Parathyroid adenoma (tissue), 2 donors: ENCODE measurements at regions not wholly inside any gene's neighbourhood (a gene's known extent, or its start where the extent isn't known, plus 50 kb on each side); places are given as distances from the start of the nearest gene placed in this dataset.

Experiments used
- H2AFZ ChIP-seq: fragments of 300-600 bp; sonication (generic); one replicate; pipeline ENCODE4 v1.7.0; 2017; ENCODE audit warnings: antibody characterized with exemption, mild to moderate bottlenecking
- H3K27ac ChIP-seq: fragments of 300-600 bp; sonication (generic); one replicate; pipeline ENCODE4 v1.7.0; 2017
- H3K27me3 ChIP-seq: fragments of 300-600 bp; sonication (generic); one replicate; pipeline ENCODE4 v1.7.0; 2017; ENCODE audit warnings: low read length; ENCODE audit not compliant: control insufficient read depth, insufficient read depth
- H3K36me3 ChIP-seq: fragments of 300-600 bp; sonication (generic); one replicate; pipeline ENCODE4 v1.7.0; 2017; ENCODE audit warnings: low read length; ENCODE audit not compliant: control insufficient read depth, insufficient read depth
- H3K4me1 ChIP-seq: fragments of 300-600 bp; sonication (generic); one replicate; pipeline ENCODE4 v1.7.0; 2017; ENCODE audit warnings: control low read depth
- H3K4me2 ChIP-seq: fragments of 300-600 bp; sonication (generic); one replicate; pipeline ENCODE4 v1.7.0; 2017; ENCODE audit warnings: low read length
- H3K4me3 ChIP-seq: fragments of 300-600 bp; sonication (generic); one replicate; pipeline ENCODE4 v1.7.0; 2017; ENCODE audit warnings: low read depth, low read length
- H3K79me2 ChIP-seq: fragments of 300-600 bp; sonication (generic); one replicate; pipeline ENCODE4 v1.7.0; 2017; ENCODE audit warnings: control low read depth
- H3K9ac ChIP-seq: fragments of 300-600 bp; sonication (generic); one replicate; pipeline ENCODE4 v1.7.0; 2017; ENCODE audit warnings: mild to moderate bottlenecking
- H3K9me3 ChIP-seq: fragments of 300-600 bp; sonication (generic); one replicate; pipeline ENCODE4 v1.7.0; 2017; ENCODE audit warnings: low read length; ENCODE audit not compliant: control insufficient read depth
- CTCF ChIP-seq: fragments of 300-600 bp; sonication (generic); IDR thresholded peaks from one replicate; pipeline ENCODE4 v1.7.0; 2017; ENCODE audit warnings: antibody characterized with exemption, mild to moderate bottlenecking
- donor health status: primary hyperparathyroidism.

DNA sequence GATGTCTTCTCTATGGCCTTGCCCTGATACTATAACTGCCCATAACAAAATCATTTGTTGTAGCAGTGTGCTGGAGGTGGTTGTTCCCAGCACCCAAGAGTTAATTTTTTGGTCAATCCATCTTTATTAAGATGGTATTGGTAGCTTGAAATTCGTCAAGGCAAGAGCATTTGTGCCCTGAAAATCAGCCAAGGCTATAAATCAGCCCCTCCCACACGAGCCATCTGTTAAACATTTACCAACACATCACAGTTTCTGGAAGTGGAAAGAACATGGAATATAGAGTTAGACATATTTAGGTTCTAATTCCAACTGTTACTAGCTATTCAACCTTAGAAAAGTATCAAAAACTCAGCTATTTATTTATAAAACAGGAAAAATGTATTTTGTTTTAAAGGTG lies 888.4 kb upstream of the GJE1 start:
- H3K27ac ChIP-seq, result no peak overlapping the region
- H3K4me3 ChIP-seq, result no peak overlapping the region
- no peak overlapping the region for H3K9ac ChIP-seq
- no peak overlapping the region for H2AFZ ChIP-seq
- H3K79me2 ChIP-seq, result no peaks in the 10 kb centered on the region
- no peak for TF ChIP-seq CTCF
- no peaks in the 10 kb centered on the region for H3K27me3 ChIP-seq
- no peaks in the 10 kb centered on the region for H3K9me3 ChIP-seq
- H3K4me1 ChIP-seq, result no peaks in the 10 kb centered on the region
- H3K36me3 ChIP-seq, result no peaks in the 10 kb centered on the region
- no peak overlapping the region for H3K4me2 ChIP-seq

- H3K4me1 ChIP-seq, result no peaks in the 10 kb centered on the region
- no peaks in the 10 kb centered on the region for H3K36me3 ChIP-seq
- H3K4me2 ChIP-seq, result no peak overlapping the region
- TF ChIP-seq CTCF, result no peak
- H2AFZ ChIP-seq, result no peak overlapping the region
- H3K9ac ChIP-seq, result no peak overlapping the region
- no peaks in the 10 kb centered on the region for H3K79me2 ChIP-seq
- H3K4me3 ChIP-seq, result no peak overlapping the region
- H3K27ac ChIP-seq, result no peak overlapping the region
- H3K27me3 ChIP-seq, result no peaks in the 10 kb centered on the region
- H3K9me3 ChIP-seq, result no peaks in the 10 kb centered on the region
Observed at GRCh38 chr6:141242957-141243356, 889.8 kb upstream of the GJE1 start.

DNA sequence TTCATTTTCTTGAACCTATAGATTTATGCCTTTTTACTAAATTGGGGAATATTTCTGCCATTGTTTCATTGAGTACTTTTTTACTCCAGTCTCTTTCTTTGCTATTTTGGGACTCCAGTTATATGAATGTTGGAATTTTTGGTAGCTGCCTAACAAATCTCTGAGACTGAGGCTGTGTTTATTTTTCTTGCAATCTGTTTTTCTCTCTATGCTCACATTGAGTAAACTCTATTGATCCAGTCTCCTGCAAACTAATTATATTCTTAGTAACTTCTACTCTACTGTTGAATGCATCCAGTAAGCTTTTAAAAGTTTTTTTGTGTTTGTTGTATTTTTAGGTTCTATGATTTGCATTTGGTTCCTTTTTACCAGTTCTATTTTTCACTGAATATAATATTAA lies 903.4 kb upstream of the GJE1 start:
- Histone ChIP-seq H2AFZ (no peak overlapping the region), H3K4me3 (no peak overlapping the region), H3K79me2 (no peaks in the 10 kb centered on the region), H3K27ac (no peak overlapping the region), H3K9me3 (no peaks in the 10 kb centered on the region), H3K4me2 (no peak overlapping the region), H3K36me3 (no peaks in the 10 kb centered on the region), H3K4me1 (no peaks in the 10 kb centered on the region), H3K27me3 (no peaks in the 10 kb centered on the region), H3K9ac (no peak overlapping the region)
- no peak for TF ChIP-seq CTCF

DNA sequence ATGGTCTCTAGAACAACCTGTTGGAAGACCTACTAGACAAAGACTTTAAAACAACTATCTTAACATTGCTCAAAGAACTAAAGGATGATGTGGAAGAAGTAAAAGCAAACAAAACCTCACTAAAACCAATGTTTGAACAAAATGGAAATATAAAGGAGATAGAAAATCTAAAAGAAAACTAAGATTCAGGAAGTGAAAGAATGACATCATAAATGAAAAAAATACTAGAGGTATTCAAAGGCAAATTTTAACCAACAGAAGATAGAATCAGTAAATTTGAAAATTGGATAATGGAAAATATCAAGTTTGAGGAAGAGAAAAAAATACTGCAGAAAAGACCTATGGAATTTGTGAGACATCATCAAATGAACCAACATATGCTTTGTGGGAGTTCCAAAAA lies 914.1 kb upstream of the GJE1 start:
- TF ChIP-seq CTCF, result no peak
- H3K9ac ChIP-seq, result no peak overlapping the region
- no peaks in the 10 kb centered on the region for H3K79me2 ChIP-seq
- no peak overlapping the region for H3K4me3 ChIP-seq
- H3K36me3 ChIP-seq, result no peaks in the 10 kb centered on the region
- H3K27ac ChIP-seq, result no peak overlapping the region
- no peaks in the 10 kb centered on the region for H3K4me1 ChIP-seq
- no peaks in the 10 kb centered on the region for H3K27me3 ChIP-seq
- peaks cover 6% of the 10 kb centered on the region for H3K9me3 ChIP-seq
- no peak overlapping the region for H2AFZ ChIP-seq
- H3K4me2 ChIP-seq, result no peak overlapping the region

GRCh38 chr6:141216726-141217125 lies 916.0 kb upstream of the GJE1 start:
- Histone ChIP-seq H3K9ac (no peak overlapping the region), H3K36me3 (no peaks in the 10 kb centered on the region), H3K4me2 (no peak overlapping the region), H3K9me3 (peaks cover 6% of the 10 kb centered on the region), H3K4me1 (no peaks in the 10 kb centered on the region), H2AFZ (no peak overlapping the region), H3K79me2 (no peaks in the 10 kb centered on the region), H3K27ac (no peak overlapping the region), H3K4me3 (no peak overlapping the region), H3K27me3 (no peaks in the 10 kb centered on the region)
- TF ChIP-seq CTCF, result no peak
